HUDEP-2 (cell line): ENCODE measurements at regions not wholly inside any gene's neighbourhood (a gene's known extent, or its start where the extent isn't known, plus 50 kb on each side); places are given as distances from the start of the nearest gene placed in this dataset.

Experiments
- DNase-seq, 76 experiments: peaks; one replicate each; lab custom pipeline; 2025; ENCODE audit not compliant: unreplicated experiment in 76 of 76; lab: John Stamatoyannopoulos, UW

DNA sequence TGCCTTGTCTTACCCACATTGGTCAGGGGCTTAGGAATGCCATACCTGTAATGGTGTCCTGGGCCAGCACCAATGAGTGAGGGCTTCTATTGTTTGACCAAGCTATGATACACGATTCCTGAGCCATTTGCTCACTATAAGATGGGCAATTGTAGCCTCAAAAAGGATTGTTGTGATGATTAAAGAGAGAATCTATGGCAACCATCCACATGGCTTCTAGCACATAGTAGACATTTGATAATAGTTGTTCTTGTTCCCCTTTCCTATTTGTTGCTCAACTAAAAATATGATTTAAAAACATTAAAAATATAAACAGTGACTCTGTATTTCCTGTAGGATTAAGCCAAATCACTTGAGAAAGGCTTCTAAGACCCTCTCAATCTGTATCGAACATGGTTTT lies 366.1 kb downstream of the PCNX1 start:
- no peak for DNase-seq

DNA sequence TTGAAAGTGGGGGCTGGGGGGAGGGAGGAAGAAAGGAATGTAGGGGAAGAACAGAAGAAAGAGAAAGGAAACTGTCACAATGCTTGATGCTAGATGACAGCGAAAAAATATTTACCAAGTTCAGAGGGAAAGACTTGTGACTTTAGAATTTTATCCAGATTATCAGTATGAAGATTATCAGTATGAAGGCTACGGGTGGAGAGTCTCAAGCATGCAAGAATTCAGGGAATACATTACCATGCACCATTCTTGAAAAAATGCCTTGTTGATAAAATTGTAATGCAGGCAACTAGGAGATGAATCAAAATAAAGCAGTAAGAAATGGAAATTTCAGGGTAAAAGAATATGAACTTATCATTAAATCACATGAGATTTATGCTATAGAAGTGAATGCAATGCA lies 376.8 kb downstream of the PCNX1 start:
- no peak for DNase-seq

DNA sequence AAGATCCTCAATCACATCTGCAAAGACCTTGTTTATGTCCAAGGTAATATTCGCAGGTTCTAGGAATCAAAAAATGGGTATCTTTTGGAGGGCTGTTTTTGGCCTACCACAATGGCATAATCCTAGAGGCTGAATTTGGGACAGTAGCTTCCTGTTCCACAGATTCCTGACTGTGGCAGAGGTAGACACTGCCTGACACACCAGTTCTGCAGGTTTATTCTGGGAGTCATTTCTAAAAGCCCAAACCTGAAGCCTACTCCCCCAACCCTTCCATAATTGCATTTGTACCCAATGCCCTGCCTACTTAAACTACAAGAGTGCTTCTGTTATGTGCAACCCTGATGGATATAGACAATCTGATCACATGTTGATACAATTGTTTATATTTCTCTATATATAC lies 378.9 kb downstream of the PCNX1 start:
- DNase-seq: no peak

DNA sequence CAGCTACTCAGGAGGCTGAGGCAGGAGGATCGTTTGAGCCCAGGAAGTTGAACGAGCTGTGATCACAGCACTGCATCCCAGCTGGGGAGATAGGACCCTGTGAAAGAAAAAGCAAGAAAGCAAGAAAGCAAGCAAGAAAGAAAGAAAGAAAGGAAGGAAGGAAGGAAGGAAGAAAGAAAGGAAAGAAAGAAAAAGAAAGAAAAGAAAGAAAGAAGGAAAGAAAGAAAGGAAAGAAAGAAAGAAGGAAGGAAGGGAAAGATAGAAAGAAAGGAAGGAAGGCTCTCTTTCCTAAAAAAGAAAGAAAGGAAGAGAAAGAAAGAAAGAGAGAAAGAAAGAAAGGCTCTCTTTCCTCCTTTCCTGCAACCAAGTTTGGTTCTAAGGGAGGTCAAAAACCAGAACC lies 380.3 kb downstream of the PCNX1 start:
- no peak for DNase-seq

DNA sequence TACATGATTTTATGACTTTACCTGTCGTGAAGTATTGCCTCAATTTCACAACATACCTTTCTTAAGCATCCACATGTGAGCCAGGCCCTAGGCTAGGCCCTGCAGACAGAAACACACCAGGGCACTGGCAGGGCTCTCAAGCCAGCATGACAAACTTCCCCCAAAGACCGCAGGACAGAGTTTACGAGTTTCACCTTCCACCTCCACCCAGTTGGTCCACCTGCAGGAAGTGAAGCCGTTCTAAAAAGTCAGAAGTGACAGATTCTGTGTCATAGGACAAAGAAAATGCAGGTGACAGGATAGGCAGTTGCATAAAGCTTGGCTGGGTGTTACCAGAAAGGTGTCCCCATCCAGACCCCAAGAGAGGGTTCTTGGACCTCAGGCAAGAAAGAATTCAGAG lies 382.3 kb downstream of the PCNX1 start:
- DNase-seq: no peak

DNA sequence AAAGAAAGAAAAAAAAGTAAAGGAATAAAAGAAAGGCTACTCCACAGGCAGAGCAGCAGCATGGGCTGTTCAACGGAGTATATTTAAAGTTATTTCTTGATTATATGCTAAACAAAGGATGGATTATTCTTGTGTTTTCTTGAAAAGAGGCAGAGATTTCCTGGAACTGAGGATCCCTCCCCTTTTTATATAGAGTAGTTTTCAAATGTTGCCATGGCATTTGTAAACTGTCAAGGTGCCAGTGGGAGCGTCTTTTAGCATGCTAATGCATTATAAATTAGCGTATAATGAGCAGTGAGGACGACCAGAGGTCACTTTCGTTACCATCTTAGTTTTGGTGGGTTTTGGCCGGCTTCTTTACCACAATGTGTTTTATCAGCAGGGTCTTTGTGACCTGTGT lies 383.0 kb downstream of the PCNX1 start:
- no peak for DNase-seq

DNA sequence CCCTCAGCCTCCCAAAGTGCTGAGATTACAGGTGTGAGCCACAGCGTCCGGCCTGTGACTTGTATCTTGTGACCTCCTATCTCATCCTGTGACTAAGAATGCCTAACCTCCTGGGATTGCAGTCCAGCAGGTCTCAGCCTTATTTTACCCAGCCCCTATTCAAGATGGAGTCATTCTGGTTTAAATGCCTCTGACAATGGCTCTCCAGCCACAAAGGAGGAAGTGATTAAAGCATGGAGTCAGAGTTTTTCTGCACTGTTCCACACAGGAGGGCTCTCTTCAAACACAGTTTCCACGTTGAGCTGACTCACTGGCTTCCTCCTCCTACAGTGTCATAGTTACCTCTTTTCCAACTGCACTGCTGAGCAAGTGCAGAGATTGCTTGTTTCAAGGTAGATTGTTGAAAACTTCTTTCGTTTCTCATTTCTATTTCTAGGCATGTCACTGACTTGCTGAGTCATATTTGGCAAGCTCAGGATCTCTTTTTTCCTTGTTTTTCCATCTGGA lies 383.8 kb downstream of the PCNX1 start:
- DNase-seq: no peak

DNA sequence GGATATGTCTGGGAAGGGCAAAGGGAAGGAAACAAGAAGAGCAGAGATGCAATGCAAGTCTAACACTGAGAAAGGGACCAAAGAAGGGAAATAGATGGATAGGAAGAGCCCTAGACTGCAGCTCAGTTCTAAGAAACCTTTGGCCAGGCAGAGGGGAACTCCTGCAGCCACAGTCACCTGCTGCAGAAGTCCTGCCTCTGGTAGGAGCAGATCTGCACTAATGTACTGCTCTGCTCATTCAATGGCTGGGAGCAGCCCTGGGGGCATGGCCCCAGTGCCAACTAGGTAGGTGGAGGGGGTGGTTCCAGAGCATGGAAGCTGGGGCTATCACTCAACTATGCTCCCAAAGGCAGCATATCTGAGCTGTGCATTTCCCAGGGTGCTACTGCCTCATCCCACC lies 388.9 kb downstream of the PCNX1 start:
- no peak for DNase-seq

DNA sequence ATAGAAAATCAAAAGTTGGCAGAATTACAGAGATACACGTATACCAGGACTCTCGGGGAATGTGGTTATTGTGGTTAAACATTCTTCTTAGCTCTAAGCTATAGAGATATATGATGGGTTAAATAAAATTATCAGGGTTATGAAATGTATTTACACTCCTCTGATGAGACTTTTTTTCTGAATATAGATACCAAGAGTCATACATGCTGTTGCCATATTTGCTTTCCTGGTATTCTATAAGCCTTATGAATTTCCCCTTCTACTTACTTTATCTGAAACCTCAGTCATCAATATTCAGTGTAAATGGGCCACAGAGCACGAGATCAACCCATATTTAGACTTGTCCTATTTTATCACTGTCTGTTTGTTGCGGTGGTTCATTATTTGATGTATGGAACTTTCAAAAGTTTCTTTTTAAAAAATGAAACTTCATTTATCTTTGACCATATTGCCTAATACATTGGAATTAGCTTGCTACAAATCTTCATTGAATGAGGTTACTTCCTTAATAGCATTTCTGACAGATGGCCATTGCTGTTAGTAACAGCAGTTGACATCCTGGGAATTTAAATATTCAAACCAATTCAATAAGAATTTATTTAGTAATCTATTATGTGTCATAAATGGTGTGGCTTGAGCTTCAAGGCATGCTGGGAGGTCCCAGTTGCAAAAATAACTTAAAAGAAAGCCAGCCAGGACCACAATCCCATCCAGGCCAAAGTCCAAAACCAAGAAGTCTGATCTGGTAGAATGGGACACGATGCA lies 393.5 kb downstream of the PCNX1 start:
- no peak for DNase-seq

DNA sequence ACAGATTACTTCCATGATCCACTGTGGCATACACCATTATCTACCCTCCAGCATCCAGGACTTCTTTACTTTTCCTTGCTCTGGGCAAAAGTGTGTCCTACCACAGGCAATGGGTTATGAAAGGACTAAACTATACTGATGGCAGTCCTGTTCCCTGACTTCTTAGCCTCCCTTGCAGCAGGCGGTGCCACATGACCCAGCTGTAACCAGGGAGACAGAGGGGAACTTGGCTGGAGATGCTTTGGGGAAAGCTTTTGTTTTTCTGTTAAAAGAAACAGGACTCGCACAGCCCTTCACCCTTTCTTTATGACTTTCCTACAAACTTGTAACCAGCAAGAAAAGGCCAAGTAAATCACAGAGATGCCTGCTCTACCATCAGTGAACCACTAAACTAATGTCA lies 394.4 kb downstream of the PCNX1 start:
- no peak for DNase-seq

DNA sequence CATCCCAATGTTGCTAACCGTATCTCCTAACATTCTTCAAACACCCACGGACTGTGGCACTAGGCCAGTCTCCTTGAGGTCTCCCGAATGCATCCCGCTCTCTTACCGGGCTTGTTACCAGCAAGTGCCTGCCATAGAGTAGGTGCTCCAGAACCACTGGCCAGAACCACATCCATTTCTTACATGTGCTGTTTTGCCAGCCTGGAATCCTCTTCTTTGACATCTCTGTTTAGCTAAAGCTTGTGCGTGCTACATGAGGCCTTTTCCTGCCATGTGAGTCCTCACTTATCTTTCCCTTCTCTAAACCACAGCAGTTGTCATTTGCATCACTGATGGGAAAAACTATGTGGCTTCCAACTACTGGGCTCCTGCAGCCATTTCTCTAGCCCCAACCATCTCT lies 397.4 kb downstream of the PCNX1 start:
- DNase-seq: no peak

DNA sequence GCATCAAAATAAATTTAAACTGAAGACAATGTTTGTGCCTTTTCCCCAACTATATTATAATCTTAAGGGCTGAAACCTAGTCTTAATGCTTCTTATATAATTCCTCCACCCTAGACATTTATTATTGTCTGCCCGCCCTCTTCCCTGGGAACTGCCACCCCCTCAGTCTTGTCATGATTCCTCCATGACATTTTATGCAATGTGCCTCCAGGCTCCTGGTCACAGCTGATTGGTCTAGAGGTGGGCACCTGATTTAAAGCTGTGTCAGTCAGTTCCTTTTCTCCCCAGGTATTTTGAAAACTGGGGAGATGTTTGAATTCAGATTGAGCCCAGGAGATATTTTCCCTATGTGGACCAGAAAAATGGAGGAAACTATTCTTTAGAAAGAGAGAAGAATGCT lies 401.4 kb downstream of the PCNX1 start:
- no peak for DNase-seq

DNA sequence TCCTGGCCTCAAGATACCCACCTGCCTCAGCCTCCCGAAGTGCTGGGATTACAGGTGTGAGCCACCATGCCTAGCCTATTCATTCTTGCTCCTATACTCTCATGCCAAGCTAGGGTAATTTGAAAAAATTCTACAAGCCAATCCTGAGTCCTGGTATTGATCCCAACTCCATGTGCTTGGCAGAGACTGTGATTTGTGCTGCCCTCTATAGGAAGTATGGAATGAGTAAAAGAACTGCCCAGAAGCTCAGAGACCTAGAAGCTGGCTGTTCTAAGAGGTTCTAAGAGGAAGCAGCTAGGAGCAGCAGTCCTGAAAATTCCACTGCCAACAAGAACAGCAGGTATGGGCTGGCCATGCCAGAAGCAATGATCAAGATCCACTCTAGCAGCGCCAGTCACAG lies 402.5 kb downstream of the PCNX1 start:
- DNase-seq: no peak

DNA sequence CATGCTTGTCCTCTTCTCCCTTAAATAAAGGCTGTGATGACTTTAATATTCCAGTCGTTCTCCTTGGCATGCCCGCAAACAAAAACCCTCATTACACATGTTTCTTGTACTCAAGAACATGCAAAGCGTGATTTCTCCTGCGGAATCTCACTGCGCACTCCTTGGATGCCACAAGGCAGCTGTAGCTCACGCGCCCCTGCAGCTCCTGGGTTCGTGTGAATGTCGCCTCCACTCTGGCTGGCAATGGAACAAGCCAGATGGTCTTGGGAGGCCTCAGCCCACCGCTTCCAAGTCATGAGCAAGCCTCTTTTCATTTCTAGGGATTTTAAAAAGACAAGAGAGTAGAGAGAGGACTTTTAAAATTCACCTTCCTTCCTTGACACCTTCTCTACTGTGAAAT lies 403.8 kb downstream of the PCNX1 start:
- DNase-seq: no peak

DNA sequence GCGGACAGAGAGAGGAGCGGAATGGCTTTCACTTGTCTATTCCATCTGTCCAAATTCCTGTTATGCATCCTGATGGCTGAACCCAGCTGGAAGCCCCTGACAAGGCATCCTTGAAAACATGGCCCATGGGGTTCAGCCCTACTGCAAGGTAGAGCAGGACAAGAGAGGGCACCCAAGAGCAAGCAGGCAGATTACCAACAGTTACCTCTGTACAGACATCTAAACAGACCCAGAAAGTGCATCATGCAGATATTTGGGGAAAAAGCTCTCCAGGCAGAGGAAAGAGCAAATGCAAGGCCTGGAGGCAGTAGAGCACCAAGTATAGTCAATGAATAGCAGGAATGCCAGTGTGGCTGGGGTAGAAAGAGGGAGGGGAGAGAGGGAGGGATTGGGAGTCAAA lies 407.5 kb downstream of the PCNX1 start:
- no peak for DNase-seq

DNA sequence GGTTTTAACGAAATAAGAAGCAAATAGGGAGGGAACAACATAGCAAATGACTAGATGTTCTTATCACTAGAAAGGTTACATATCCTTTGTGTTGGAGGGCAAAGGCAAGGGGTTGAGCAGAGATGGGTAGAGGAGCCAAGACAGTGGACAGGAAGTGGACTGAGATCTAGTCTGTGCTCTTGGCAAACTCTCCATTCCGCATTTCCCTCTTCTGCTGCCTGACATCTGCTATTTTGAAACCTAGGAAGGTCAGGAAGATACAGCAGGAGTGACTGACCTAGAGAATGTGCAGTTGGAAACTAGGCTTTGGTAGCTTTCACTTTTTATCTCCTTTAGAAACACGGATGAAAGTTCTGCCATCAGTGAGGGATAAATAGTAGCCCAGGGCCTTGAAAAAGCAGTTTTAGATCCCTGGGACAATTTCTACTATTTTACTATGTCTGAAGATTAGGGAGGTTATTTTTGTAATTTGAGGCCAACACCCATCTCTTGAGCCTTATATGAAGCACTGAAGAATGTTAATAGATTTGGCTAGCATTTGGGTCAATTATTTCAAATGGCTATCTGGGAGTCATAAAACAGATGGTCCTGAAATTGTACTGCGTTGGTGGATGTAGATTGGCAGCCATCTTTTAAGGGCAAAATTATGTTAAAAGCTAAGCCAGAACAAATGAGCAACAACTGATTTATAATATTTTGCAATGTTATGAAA lies 410.3 kb downstream of the PCNX1 start:
- no peak for DNase-seq

DNA sequence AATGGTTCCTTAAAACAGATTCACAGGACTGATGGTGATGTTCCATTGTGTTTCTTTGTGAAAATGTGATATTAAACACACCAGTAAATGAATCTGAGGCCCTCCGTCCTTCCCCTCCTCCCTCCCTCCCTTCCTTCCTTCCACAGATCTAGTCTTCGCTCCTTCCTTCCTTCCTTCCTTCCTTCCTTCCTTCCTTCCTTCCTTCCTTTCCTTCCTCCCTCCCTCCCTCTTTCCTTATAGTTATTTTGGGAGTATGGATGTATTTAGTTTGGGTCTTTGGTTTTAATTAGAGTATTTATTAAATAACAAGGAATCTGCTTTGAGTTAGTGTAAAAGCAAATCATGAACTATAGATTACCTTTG lies 410.8 kb downstream of the PCNX1 start:
- DNase-seq: no peak

DNA sequence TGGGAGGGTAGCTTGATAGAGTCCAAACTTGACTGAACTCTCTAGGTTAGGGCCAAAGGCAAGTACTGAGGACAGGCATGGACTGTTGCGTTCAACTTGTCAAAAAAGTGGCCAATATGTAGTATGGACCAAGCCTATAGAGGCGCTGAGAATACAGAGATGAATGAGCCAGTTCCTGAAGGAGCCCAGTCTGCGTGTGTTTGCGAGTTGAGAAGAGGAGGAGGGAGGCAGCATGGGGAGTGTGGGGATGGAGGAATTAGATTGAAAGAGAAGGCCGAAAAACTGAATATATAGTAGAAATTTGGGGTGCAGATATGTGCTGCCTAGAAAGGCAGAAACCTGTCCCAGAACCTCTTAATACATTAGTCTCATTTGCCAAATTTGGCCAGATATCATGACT lies 412.4 kb downstream of the PCNX1 start:
- peak in 13 of 76 experiments; percentile 2 to 60 (median 19) for DNase-seq

DNA sequence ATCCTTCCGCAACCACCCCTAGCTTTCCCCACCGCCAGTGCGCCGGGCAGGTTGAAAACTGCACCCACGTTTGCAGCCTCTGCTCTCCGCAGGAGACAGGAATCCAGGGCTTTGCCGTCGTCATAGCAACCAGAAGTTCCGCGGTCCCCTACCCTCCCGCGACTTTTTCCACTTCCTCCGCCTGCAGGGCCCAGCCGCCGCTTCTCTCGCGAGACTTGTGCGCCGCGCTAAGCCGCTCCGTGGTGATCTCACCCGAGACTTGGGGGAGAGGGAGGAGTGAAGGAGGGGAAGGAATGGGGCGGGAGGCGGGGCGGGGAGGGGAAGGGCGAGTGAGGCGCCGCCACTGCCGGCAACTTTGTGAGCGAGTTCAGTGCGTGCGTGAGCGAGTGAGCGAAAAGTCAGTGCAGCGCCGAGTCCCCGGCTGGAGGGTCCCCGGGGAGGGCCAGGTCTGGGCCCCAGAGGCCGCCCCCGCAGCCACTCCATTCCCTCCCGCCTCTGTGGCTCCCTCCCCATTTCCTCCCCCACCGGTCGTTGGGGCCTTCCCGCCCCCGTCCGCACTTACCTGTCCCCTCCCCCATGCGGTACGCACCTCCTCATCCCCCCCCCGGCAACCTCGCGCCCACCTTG lies 413.0 kb downstream of the PCNX1 start, which contains the start of gene SIPA1L1:
TSS of gene SIPA1L1 (plus strand) at position 370 of the 627 bp plus-strand sequence.
- peak; percentile 21 to 97 (median 93) for DNase-seq

DNA sequence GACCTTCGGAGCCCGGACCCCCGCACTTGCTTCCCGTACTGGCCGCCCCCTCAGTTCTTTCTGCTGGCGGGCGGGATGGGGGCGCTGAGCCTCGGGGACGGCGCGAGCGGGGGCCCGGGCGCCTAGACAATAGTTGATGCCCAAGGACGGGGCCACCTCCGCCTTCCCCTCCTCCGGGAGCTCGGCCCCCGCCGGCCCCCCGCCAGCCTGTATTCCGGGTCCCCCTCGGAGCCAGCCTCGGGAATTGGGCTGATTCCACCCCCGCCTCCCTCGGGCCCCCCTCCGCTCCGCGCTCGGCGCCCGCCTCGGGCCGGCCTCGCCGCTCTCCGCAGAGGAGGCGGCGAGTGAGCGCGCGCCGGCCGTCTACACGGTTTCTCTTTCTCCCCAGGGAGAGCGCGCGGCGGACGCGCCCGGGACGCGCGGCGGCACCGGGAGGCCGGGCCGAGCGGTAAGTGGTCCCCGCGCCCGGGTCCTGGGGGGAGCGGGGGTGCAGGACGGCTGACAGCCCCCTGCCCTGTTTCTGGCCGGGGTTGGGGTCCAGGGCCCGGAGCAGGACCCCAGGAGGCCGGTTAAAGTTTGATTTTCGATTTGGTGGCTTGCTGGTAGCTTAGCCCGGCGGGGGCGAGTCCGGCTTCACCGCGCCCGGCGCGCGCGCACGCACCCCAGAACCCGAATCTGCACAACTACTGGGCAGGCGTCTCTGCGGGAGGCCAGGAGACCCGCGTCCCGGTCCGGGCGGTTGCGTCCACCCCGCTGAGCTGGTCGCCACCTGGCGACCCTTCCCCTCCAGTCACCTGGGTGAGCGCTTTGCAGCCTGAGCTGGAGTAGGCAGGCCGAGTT lies 413.7 kb downstream of the PCNX1 start:
- DNase-seq: peak in 37 of 76 experiments; percentile 5 to 77 (median 35)
